Limb (tissue), 2 donors: ENCODE measurements at regions not wholly inside any gene's neighbourhood (a gene's known extent, or its start where the extent isn't known, plus 50 kb on each side); places are given as distances from the start of the nearest gene placed in this dataset.
A peak's percentile ranks its signal among the peaks of the same experiment; 100 is the strongest.

Experiments used
- DNase-seq, 2 donors: peaks; one replicate each; pipeline ENCODE4 v3.0.0-alpha.2; 2016; ENCODE audit errors: extremely low spot score in 2 of 2

- no peak for DNase-seq
Measured at GRCh38 chr3:95894820-95895219, 919.6 kb upstream of the EPHA6 start.

GRCh38 chr3:95899494-95899893 is 914.9 kb upstream of the EPHA6 start:
- DNase-seq, result no peak

- DNase-seq, result no peak
Measured at GRCh38 chr3:95899911-95900310, 914.5 kb upstream of the EPHA6 start.

GRCh38 chr3:95901948-95902347 is 912.4 kb upstream of the EPHA6 start:
- no peak for DNase-seq

GRCh38 chr3:95905182-95905581 is 909.2 kb upstream of the EPHA6 start:
- DNase-seq, result no peak

- no peak for DNase-seq
Measured at GRCh38 chr3:95911767-95912166, 902.6 kb upstream of the EPHA6 start.

- DNase-seq, result peak in 1 of 2 donors; percentile 21
Measured at GRCh38 chr3:95923496-95924210, 890.7 kb upstream of the EPHA6 start.

- no peak for DNase-seq
Measured at GRCh38 chr3:95926904-95927501, 887.4 kb upstream of the EPHA6 start.

- DNase-seq, result no peak
Measured at GRCh38 chr3:95934181-95934580, 880.2 kb upstream of the EPHA6 start.

GRCh38 chr3:95939235-95939809 is 875.1 kb upstream of the EPHA6 start:
- no peak for DNase-seq

GRCh38 chr3:95965704-95966336 is 848.6 kb upstream of the EPHA6 start:
- no peak for DNase-seq

GRCh38 chr3:95971573-95971972 is 842.8 kb upstream of the EPHA6 start:
- no peak for DNase-seq

- DNase-seq, result no peak
Measured at GRCh38 chr3:95994338-95994737, 820.1 kb upstream of the EPHA6 start.

GRCh38 chr3:96000966-96001365 is 813.4 kb upstream of the EPHA6 start:
- DNase-seq, result no peak

- no peak for DNase-seq
Measured at GRCh38 chr3:96007650-96008195, 806.7 kb upstream of the EPHA6 start.

- DNase-seq, result no peak
Measured at GRCh38 chr3:96012939-96013338, 801.5 kb upstream of the EPHA6 start.

- no peak for DNase-seq
Measured at GRCh38 chr3:96017556-96017955, 796.8 kb upstream of the EPHA6 start.

- no peak for DNase-seq
Measured at GRCh38 chr3:96022676-96023075, 791.7 kb upstream of the EPHA6 start.

GRCh38 chr3:96027718-96028117 is 786.7 kb upstream of the EPHA6 start:
- DNase-seq, result no peak

GRCh38 chr3:96039632-96040031 is 774.8 kb upstream of the EPHA6 start:
- DNase-seq, result no peak

- DNase-seq, result no peak
Measured at GRCh38 chr3:96059301-96059700, 755.1 kb upstream of the EPHA6 start.

- DNase-seq, result no peak
Measured at GRCh38 chr3:96069065-96069464, 745.3 kb upstream of the EPHA6 start.
